ENCODE measurements at regions not wholly inside any gene's neighbourhood (a gene's known extent, or its start where the extent isn't known, plus 50 kb on each side); places are given as distances from the start of the nearest gene placed in this dataset.

GRCh38 chr15:70566989-70567388 lies 196.4 kb downstream of the UACA start:
- no peak for DNase-seq (ENCODE audit: low read depth in 2 of 2)
- Histone ChIP-seq H3K36me3 (ENCODE audit: control insufficient read depth, insufficient read depth, low read length) (no peaks in the 10 kb centered on the region), H3K27me3 (ENCODE audit: control insufficient read depth, insufficient read depth, low read length) (no peaks in the 10 kb centered on the region)

GRCh38 chr15:70566047-70566835 lies 197.1 kb downstream of the UACA start:
- H3K9ac ChIP-seq (ENCODE audit: insufficient read depth, low read length) = no peak overlapping the region
- no peak overlapping the region for H3K27ac ChIP-seq (ENCODE audit: insufficient read depth, low read length)
- H3K4me1 ChIP-seq (ENCODE audit: control insufficient read depth, extremely low read depth, insufficient read depth, low read length) = no peaks in the 10 kb centered on the region
- peak in 1 of 2 donors; percentile 25 for DNase-seq (ENCODE audit: low read depth in 2 of 2)
- TF ChIP-seq EZH2 (IDR thresholded peaks at IDR 0.05; ENCODE audit: low read length, missing control alignments) = no peak
- no peak for TF ChIP-seq CTCF (conservative IDR thresholded peaks at IDR 0.05 in 1 of 2, IDR thresholded peaks at IDR 0.05 in 1 of 2; ENCODE audit: low read depth in 1 of 2, low read length in 2 of 2)
- no peak overlapping the region for H3K4me3 ChIP-seq (replicated peaks in 1 of 4; ENCODE audit: control extremely low read depth in 1 of 4, insufficient read depth in 1 of 4, low read depth in 3 of 4, low read length in 4 of 4)
- H2AFZ ChIP-seq (ENCODE audit: low read length) = no peak overlapping the region
- peaks cover 3% of the 10 kb centered on the region for H3K27me3 ChIP-seq (ENCODE audit: control insufficient read depth, insufficient read depth, low read length)
- no peaks in the 10 kb centered on the region for H3K36me3 ChIP-seq (ENCODE audit: control insufficient read depth, insufficient read depth, low read length)
- H4K20me1 ChIP-seq (ENCODE audit: control insufficient read depth, extremely low read depth, insufficient read depth, low read length) = no peaks in the 10 kb centered on the region
- H3K79me2 ChIP-seq (ENCODE audit: control insufficient read depth, insufficient read depth, low read length) = no peaks in the 10 kb centered on the region
- H3K9me3 ChIP-seq (ENCODE audit: control insufficient read depth, insufficient read depth, low read depth, low read length) = no peaks in the 10 kb centered on the region
- no peak overlapping the region for H3K4me2 ChIP-seq (ENCODE audit: extremely low read depth, insufficient read depth, low read length)

More at GRCh38 chr15:70566989-70567388, 196.4 kb downstream of the UACA start:
- H4K20me1 ChIP-seq (ENCODE audit: control insufficient read depth, extremely low read depth, insufficient read depth, low read length) = no peaks in the 10 kb centered on the region
- no peaks in the 10 kb centered on the region for H3K4me1 ChIP-seq (ENCODE audit: control insufficient read depth, extremely low read depth, insufficient read depth, low read length)
- no peaks in the 10 kb centered on the region for H3K9me3 ChIP-seq (ENCODE audit: control insufficient read depth, insufficient read depth, low read depth, low read length)
- no peak overlapping the region for H3K27ac ChIP-seq (ENCODE audit: insufficient read depth, low read length)
- TF ChIP-seq EZH2 (IDR thresholded peaks at IDR 0.05; ENCODE audit: low read length, missing control alignments) = no peak
- TF ChIP-seq CTCF (conservative IDR thresholded peaks at IDR 0.05 in 1 of 2, IDR thresholded peaks at IDR 0.05 in 1 of 2; ENCODE audit: low read depth in 1 of 2, low read length in 2 of 2) = no peak
- no peak overlapping the region for H3K9ac ChIP-seq (ENCODE audit: insufficient read depth, low read length)
- no peak overlapping the region for H3K4me2 ChIP-seq (ENCODE audit: extremely low read depth, insufficient read depth, low read length)
- no peak overlapping the region for H3K4me3 ChIP-seq (replicated peaks in 1 of 4; ENCODE audit: control extremely low read depth in 1 of 4, insufficient read depth in 1 of 4, low read depth in 3 of 4, low read length in 4 of 4)
- H2AFZ ChIP-seq (ENCODE audit: low read length) = no peak overlapping the region
- no peaks in the 10 kb centered on the region for H3K79me2 ChIP-seq (ENCODE audit: control insufficient read depth, insufficient read depth, low read length)

DNA sequence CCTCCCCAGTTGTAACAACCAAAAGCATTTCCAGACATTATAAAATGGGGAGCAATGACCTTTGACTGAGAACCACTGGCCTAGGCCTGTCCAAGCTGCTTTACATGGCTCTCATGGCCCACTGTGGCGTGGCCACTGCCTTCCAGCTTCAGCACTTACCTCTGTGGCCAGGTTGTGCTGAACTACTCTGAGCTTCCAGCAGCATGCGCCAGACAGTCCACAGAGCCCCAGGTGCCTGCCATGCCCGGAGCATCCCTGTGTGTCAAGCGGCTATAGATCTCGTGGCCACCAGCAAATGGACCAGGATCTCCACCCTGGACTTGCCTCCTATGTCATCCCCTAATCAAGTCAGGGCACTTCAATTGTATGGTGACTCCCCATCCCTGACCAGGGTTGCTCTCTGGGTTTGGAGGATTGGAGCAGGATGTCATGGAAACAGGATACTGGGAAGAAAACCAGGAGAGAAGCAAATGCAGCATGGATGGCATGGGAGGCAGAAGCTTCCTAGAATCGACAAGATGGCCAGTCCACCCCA lies 199.7 kb downstream of the UACA start:
- no peak for DNase-seq (ENCODE audit: low read depth in 2 of 2)
- no peaks in the 10 kb centered on the region for H3K9me3 ChIP-seq (ENCODE audit: control insufficient read depth, insufficient read depth, low read depth, low read length)
- H3K4me3 ChIP-seq (replicated peaks in 1 of 4; ENCODE audit: control extremely low read depth in 1 of 4, insufficient read depth in 1 of 4, low read depth in 3 of 4, low read length in 4 of 4) = no peak overlapping the region
- H3K4me2 ChIP-seq (ENCODE audit: extremely low read depth, insufficient read depth, low read length) = no peak overlapping the region
- H3K27ac ChIP-seq (ENCODE audit: insufficient read depth, low read length) = no peak overlapping the region
- no peak overlapping the region for H3K9ac ChIP-seq (ENCODE audit: insufficient read depth, low read length)
- H3K79me2 ChIP-seq (ENCODE audit: control insufficient read depth, insufficient read depth, low read length) = no peaks in the 10 kb centered on the region
- TF ChIP-seq CTCF (conservative IDR thresholded peaks at IDR 0.05 in 1 of 2, IDR thresholded peaks at IDR 0.05 in 1 of 2; ENCODE audit: low read depth in 1 of 2, low read length in 2 of 2) = no peak
- no peak for TF ChIP-seq EZH2 (IDR thresholded peaks at IDR 0.05; ENCODE audit: low read length, missing control alignments)
- H3K27me3 ChIP-seq (ENCODE audit: control insufficient read depth, insufficient read depth, low read length) = peaks cover 19% of the 10 kb centered on the region
- no peaks in the 10 kb centered on the region for H4K20me1 ChIP-seq (ENCODE audit: control insufficient read depth, extremely low read depth, insufficient read depth, low read length)
- H2AFZ ChIP-seq (ENCODE audit: low read length) = no peak overlapping the region
- no peaks in the 10 kb centered on the region for H3K36me3 ChIP-seq (ENCODE audit: control insufficient read depth, insufficient read depth, low read length)
- H3K4me1 ChIP-seq (ENCODE audit: control insufficient read depth, extremely low read depth, insufficient read depth, low read length) = peaks cover 4% of the 10 kb centered on the region
